SW480 (cell line): ENCODE measurements at regions not wholly inside any gene's neighbourhood (a gene's known extent, or its start where the extent isn't known, plus 50 kb on each side); places are given as distances from the start of the nearest gene placed in this dataset.

Experiments used
- DNase-seq: peaks from one replicate; pipeline ENCODE4 v3.0.0-alpha.2; 2016; ENCODE audit warnings: low spot score

DNA sequence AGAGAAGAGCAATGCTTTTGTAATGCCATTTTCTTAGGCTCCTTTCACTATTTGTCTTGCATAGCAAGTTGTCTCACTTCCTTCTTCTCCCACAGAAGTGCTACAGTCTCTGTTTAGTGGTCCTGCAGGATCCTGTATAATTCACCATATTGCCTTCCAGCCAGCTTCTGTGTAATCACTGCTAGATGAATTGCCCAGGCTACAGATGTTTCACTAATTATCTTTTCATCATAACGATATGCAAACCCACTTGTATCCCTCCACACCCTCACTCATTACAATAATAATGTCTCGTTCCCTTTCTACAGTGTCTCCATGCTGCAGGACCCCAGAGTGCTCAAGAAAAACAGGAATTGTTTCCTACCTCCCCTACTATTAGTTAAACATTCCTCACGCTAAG lies 402.9 kb downstream of the TBL1XR1 start:
- DNase-seq: no peak

DNA sequence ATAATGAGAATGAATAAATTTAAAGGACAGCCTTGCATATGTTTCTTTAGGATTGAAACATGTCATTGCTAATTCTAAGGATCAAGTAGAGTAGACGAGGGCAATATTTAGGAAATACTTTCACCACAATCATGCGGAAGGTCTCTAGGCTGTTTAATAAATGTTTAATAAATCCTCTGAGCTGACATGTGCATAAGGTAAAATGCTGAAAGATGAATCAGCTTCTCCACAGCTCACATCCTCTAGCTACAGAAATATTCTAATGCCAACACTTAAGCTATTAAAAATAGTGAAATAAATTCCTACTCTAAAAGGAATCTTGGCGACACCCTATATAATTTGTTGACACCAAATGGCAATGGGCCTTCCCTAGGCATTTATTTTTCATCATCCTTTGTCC lies 407.3 kb downstream of the TBL1XR1 start:
- no peak for DNase-seq

DNA sequence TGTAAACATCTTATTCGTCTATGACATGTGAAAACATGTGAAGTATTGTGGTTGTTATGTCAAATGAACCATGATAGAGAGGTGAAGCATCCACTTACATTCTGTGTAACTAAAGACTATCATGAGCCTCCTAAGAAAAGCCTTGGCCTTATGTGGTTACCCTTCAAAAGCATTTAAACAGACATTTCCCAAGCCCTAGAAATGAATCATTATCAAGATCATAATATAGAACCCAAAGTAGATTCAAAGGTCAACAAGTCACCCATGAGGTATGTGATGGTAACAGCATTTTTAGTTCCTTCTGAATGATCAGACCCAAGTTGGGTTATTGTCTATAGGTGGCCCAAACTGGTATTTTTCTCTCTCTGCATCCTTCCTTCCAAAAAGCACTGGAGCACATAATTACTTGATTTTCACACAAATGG lies 408.0 kb downstream of the TBL1XR1 start:
- no peak for DNase-seq

GRCh38 chr3:176787506-176787905 lies 409.8 kb downstream of the TBL1XR1 start:
- no peak for DNase-seq

- no peak for DNase-seq
Observed at GRCh38 chr3:176785171-176785570, 412.1 kb downstream of the TBL1XR1 start.

DNA sequence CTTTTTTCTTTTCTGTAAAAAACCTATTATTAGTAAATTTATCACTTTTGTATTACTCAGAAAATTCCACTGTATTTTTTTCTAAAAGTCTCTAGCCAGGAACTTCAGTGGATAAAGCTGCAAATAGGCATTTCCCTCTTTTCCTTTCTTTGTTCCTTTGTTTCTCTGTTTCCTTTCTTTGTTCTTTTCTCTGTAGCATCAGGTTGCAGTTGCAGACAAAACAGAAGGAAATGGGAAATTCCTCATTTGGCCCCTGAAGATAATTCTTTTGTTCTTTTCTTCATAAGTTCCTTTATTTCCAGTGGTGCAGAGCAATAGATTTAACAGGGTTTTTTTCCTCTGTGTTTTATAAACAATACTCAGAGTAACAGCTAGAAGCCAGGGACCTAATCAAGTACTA lies 416.5 kb downstream of the TBL1XR1 start:
- no peak for DNase-seq

GRCh38 chr3:176776622-176777175 lies 420.6 kb downstream of the TBL1XR1 start:
- no peak for DNase-seq

DNA sequence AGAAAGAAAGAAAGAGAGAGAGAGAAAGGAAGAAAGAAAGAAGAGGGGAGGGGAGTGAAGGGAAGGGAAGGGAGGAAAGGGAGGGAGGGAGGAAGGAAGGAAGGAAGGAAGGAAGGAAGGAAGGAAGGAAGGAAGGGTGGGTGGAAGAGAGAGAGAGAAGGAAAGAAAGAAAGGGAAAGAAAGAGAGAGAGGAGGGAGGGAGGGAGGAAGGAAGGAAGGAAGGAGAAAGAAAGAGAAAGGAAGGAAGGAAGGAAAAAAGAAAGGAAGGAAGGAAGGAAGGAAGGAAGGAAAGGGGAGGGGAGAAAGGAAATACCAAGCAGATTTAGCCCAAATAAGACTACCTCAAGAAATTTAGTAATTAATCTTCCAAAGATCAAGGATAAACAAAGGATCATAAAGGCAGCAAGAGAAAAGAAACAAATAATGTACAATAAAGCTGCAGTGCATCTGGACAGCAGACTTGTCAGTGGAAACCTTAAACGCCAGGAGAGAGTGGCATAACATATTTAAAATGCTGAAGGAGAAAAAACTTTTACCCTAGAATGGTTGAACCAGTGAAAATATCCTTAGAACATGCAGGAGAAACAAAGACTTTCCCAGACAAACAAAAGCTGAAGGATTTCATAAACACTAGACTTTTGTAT lies 427.6 kb downstream of the TBL1XR1 start:
- DNase-seq: no peak

- DNase-seq: no peak
Observed at GRCh38 chr3:176767385-176767784, 429.9 kb downstream of the TBL1XR1 start.

DNA sequence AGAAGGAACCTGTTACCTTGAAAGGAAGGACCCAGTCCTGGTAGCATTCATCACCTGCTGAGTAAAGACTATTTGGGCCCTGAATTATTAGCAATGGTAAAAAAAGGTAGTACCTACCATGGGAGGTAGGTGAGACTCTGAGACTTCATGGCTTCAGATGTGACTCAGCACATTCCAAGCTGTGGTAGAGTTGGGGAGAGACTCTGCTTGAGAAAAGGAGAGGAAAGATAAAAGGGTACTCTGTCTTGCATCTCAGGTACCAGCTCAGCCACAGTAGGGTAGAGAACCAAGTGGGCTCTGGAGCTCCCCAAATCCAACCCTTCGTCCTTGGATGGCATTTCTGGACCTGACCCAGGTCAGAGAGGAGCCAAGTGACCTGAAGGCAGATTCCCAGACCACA lies 430.4 kb downstream of the TBL1XR1 start:
- no peak for DNase-seq

- DNase-seq: no peak
Observed at GRCh38 chr3:176765382-176765900, 431.8 kb downstream of the TBL1XR1 start.

DNA sequence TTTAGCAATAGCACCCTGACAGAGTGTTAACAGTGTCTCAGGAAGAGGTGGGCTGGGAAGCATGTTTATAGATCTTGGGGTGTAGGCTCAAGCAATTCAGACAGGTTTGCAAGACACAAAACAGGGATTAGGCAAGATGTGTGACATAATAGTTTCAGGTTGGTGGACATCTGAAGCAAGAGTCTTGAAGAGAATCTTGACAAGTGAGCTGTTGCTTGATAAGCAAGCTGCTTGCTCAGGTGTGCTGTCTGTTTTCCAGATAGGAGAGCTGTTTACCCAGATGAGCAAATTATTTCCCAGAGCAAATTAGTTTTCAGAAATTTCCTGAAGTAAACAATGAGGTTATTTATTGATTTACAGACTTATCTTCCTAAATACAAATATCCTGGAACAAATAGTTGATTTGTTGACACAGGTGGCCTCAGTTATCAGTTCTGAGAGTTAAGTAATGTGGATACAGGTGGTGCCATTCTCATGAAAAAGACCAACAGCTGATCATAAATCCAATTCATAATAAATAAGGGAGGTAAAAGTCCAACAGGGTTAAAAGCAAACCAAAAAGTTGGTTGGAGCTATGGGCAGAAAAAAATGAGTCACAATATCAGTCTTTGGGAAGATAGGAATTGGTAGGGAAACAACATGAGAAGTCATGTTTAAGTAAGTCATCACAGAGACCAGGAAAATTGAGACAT lies 437.3 kb downstream of the TBL1XR1 start:
- DNase-seq: no peak

- no peak for DNase-seq
Observed at GRCh38 chr3:176757429-176757828, 439.9 kb downstream of the TBL1XR1 start.

GRCh38 chr3:176755977-176756376 lies 441.3 kb downstream of the TBL1XR1 start:
- DNase-seq: no peak

- no peak for DNase-seq
Observed at GRCh38 chr3:176755552-176755951, 441.7 kb downstream of the TBL1XR1 start.

GRCh38 chr3:176741664-176742047 lies 455.6 kb downstream of the TBL1XR1 start:
- no peak for DNase-seq

DNA sequence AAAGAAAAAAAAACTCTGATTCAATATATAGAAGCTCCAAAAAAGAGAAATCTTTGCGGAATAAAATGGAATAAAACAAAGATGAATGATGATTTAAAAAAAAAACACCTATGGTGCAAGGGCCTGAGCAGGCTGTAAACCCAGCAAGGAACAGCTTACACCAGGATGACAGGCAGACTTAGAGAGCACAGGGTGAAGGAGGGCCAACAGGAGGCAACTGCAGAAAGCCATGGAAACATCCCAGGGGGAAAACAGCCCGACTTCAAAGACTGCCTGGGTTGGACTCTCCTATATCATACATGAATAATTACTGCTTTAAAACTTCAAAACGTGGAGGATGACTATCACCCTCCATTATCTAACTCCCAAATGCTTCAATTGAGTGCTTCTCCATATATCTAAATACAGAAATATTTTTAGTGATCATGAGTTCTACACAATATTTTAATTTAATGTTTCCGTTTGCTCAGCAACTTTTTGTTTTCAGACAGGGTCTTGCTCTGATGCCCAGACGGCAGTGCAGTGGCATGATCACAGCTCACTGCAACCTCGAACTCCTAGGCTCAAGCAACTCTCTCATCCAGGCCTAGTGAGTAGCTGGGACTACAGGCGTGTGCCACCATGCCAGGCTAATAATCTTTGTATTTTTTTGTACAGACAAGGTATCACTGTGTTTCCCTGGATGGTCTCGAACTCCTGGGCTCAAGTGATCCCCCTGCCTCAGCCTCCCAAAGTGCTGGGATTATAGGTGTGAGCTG lies 456.2 kb downstream of the TBL1XR1 start:
- no peak for DNase-seq

DNA sequence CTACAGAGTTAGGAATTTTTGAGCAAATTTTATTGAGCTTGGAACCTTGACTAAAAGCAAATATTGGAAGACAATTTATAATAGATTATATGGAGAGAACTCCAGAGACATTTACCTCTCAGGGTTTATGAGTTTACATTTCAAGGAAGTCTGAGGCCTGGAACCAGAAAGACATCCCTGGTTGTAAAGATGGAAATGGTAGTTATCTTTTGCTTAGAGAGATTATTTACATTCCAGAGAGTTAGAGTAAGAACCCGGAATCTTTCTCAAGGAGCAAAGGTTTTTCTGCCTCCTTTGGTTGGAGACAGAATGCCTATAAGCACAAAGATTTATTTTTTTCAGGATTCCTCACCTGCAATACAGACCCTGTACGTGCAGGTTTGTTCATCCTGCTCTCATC lies 458.1 kb downstream of the TBL1XR1 start:
- no peak for DNase-seq

DNA sequence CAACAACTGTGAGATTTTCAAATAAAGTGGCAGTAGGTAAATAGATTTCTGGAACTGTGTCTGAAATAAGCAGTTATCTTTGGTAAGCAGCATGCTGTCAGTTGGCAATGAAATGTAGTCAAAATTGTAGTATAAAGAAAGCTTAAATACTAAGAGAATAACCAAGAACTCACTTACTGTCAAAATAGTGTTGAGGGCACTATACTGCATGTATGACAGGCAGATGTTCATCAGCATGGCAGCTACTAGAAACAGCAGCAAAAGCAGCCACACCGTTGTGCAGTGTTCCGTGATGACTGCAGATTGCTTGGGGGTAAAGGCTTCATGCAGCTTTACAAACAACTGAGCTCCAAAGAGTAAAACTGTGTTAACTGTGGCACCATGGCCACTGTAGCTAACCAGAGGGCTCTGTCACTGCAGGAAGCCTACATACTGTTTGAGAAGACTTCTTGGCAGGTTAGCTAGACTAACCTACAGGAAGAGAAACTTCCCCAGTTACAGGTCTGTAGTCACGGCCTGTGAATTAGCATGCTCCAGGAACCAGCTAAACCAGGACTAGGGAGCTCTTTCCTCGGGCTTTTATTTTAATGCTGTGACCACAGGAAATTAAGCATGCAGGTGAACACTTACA lies 459.7 kb downstream of the TBL1XR1 start:
- no peak for DNase-seq

GRCh38 chr3:176734146-176734545 lies 463.1 kb downstream of the TBL1XR1 start:
- DNase-seq: no peak

GRCh38 chr3:176724394-176724759 lies 472.9 kb downstream of the TBL1XR1 start:
- DNase-seq: no peak

DNA sequence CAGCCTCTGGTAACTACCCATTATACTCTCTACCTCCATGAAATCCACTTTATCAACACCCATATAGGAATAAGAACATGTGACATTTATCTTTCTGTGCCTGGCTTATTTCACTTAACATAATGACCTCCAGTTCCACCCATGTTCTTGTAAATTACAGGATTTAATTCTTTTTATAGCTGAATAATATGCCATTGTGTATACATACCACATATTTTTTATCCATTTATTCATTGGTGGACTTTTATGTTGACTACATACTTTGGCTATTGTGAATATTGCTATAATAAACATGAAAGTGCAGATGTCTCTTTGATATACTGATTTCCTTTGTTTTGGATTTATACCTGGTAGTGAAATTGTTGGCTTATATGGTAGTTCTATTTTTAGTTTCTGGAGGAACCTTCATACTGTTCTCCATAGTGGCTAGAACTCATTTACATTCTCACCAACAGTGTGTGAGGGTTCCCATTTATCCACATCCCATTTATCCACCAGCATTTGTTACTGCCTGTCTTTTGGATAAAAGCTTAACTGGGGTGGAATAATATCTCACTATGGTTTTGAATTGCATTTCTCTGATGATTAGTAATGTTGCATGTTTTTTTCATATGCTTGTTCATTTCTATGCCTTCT lies 473.4 kb downstream of the TBL1XR1 start:
- DNase-seq: no peak
